A549 (cell line): ENCODE measurements at regions not wholly inside any gene's neighbourhood (a gene's known extent, or its start where the extent isn't known, plus 50 kb on each side); places are given as distances from the start of the nearest gene placed in this dataset.

Experiments
- ATAC-seq, 2 experiments: fragments of 200-7000 bp in 1 of 2; fragments of >200 bp in 1 of 2; cut with Nextera tagmentation in 1 of 2; cut with Tn5 transposase in 1 of 2; 3 replicates each; pipeline versions ENCODE4 v1.8.0 to v1.9.1; 2018 to 2020; ENCODE audit warnings: mild to moderate bottlenecking in 1 of 2, moderate library complexity in 1 of 2
- CTCF ChIA-PET: fragments of 300-600 bp; sonication (Branson Sonifier 250); formaldehyde crosslinking; extraction: SDS; loops from one replicate; lab custom pipeline; 2021; ENCODE audit warnings: antibody characterized with exemption, inconsistent platforms; lab: Yijun Ruan, JAX
- POLR2A ChIA-PET: fragments of 350-600 bp; formaldehyde crosslinking; extraction: SDS; loops from one replicate; lab custom pipeline; 2021; ENCODE audit warnings: antibody characterized with exemption, inconsistent platforms; lab: Yijun Ruan, JAX
- DNase-seq, 2 experiments: peaks; one replicate each; pipeline versions ENCODE4 v3.0.0 to v3.0.0-alpha.2; 2011 to 2016; ENCODE audit warnings: low read depth in 1 of 2, low spot score in 1 of 2
- FAIRE-seq: peaks from 2 replicates; lab custom pipeline; 2011; peaks lifted over from hg19 to GRCh38; lab: Jason Lieb, UNC
- H3K27ac ChIP-seq, 2 experiments: fragments of >200 bp; sonication (Bioruptor Twin); formaldehyde crosslinking; 3 replicates each; pipeline ENCODE4 v1.5.1; 2016 to 2017
- H3K4me1 ChIP-seq: fragments of >200 bp; sonication (Bioruptor Twin); formaldehyde crosslinking; 3 replicates; pipeline ENCODE4 v1.6.1; 2016
- H3K4me2 ChIP-seq: fragments of >200 bp; sonication (Bioruptor Twin); formaldehyde crosslinking; 3 replicates; pipeline ENCODE4 v1.6.1; 2016
- H3K4me3 ChIP-seq: fragments of >200 bp; sonication (Bioruptor Twin); formaldehyde crosslinking; 3 replicates; pipeline ENCODE4 v1.5.1; 2016
- H3K9me3 ChIP-seq: fragments of >200 bp; sonication (Bioruptor Twin); formaldehyde crosslinking; 3 replicates; pipeline ENCODE4 v1.6.1; 2016
- BHLHE40 ChIP-seq: IDR thresholded peaks from 2 replicates; pipeline ENCODE4 v1.6.1; 2012; ENCODE audit warnings: low read depth, low read length, inconsistent platforms
- CBX8 ChIP-seq: fragments of 200-600 bp; sonication (generic); IDR thresholded peaks from 2 replicates; pipeline ENCODE4 v1.6.1; 2016
- ESRRA ChIP-seq: fragments of 150-350 bp; IDR thresholded peaks from 2 replicates; pipeline ENCODE4 v1.6.1; 2014; ENCODE audit warnings: mild to moderate bottlenecking, low read length, borderline replicate concordance
- FOSL2 ChIP-seq, 2 experiments: fragments of 450-650 bp in 1 of 2; fragments of >200 bp in 1 of 2; sonication (Bioruptor Twin) in 1 of 2; formaldehyde crosslinking; IDR thresholded peaks; 2 replicates each; pipeline versions ENCODE4 v1.5.0 to v1.6.1; 2016 to 2020; ENCODE audit warnings: mild to moderate bottlenecking in 1 of 2, moderate library complexity in 1 of 2
- HDAC2 ChIP-seq: fragments of 200-600 bp; sonication (generic); IDR thresholded peaks from 2 replicates; pipeline ENCODE4 v1.6.1; 2016
- HEYL ChIP-seq: fragments of 250-450 bp; sonication (Bioruptor Pico); IDR thresholded peaks from 2 replicates; pipeline ENCODE4 v1.8.0; 2021; ENCODE audit warnings: mild to moderate bottlenecking, moderate library complexity
- HOXB13 ChIP-seq: fragments of 250-450 bp; sonication (Bioruptor Pico); IDR thresholded peaks from 2 replicates; pipeline ENCODE4 v1.5.0; 2020; ENCODE audit warnings: low read depth, mild to moderate bottlenecking, moderate library complexity
- JUNB ChIP-seq: fragments of >200 bp; sonication (Bioruptor Twin); formaldehyde crosslinking; IDR thresholded peaks from 2 replicates; pipeline ENCODE4 v1.6.1; 2016
- KDM1A ChIP-seq: fragments of 200-600 bp; sonication (generic); IDR thresholded peaks from 2 replicates; pipeline ENCODE4 v1.6.1; 2016; ENCODE audit warnings: low read depth, mild to moderate bottlenecking
- MAFK ChIP-seq: fragments of 450-650 bp; IDR thresholded peaks from 2 replicates; pipeline ENCODE4 v1.6.1; 2014; ENCODE audit not compliant: partially characterized antibody
- MYC ChIP-seq: IDR thresholded peaks from 2 replicates; pipeline ENCODE4 v1.6.1; 2012; ENCODE audit warnings: mild to moderate bottlenecking, inconsistent platforms, low read length, improper control_type of control experiment, borderline replicate concordance
- NR3C1 ChIP-seq: fragments of >200 bp; sonication (Bioruptor Twin); formaldehyde crosslinking; IDR thresholded peaks from 3 replicates; pipeline ENCODE4 v1.6.1; 2017
- PHF8 ChIP-seq: fragments of 200-600 bp; sonication (generic); IDR thresholded peaks from 2 replicates; pipeline ENCODE4 v1.6.1; 2016; ENCODE audit warnings: low read depth, mild to moderate bottlenecking, antibody characterized with exemption, moderate library complexity, borderline replicate concordance
- RARB ChIP-seq: fragments of 250-450 bp; sonication (Bioruptor Pico); IDR thresholded peaks from 2 replicates; pipeline ENCODE4 v1.8.0; 2021; ENCODE audit warnings: mild to moderate bottlenecking, moderate library complexity
- RCOR1 ChIP-seq: fragments of 150-350 bp; IDR thresholded peaks from 2 replicates; pipeline ENCODE4 v1.6.1; 2014; ENCODE audit warnings: antibody characterized with exemption, low read length, low read depth
- RFX5 ChIP-seq: fragments of 450-650 bp; IDR thresholded peaks from 2 replicates; pipeline ENCODE4 v1.7.1; 2014; ENCODE audit warnings: antibody characterized with exemption, mild to moderate bottlenecking, moderate library complexity
- SMC3 ChIP-seq: fragments of >200 bp; sonication (Bioruptor Twin); formaldehyde crosslinking; IDR thresholded peaks from 3 replicates; pipeline ENCODE4 v1.6.1; 2018; ENCODE audit warnings: inconsistent platforms
- WGBS: methylation state at CpG from one replicate; pipeline ENCODE4 v1.1.6; 2017; ENCODE audit errors: missing lambda C conversion rate; 5-methylcytosine and 5-hydroxymethylcytosine counted together
- TF ChIP-seq, protein P1 (sequence below): IDR thresholded peaks from 2 replicates; pipeline ENCODE4 v1.6.1; 2012
- TF ChIP-seq, protein P2 (sequence below): IDR thresholded peaks from 2 replicates; pipeline ENCODE4 v1.6.1; 2012; ENCODE audit warnings: low read depth, borderline replicate concordance
- TF ChIP-seq, protein P3 (sequence below): fragments of >200 bp; sonication (Bioruptor Twin); formaldehyde crosslinking; IDR thresholded peaks from 2 replicates; pipeline ENCODE4 v1.6.1; 2016
- TF ChIP-seq, protein P4 (sequence below): fragments of 450-650 bp; IDR thresholded peaks from 2 replicates; pipeline ENCODE4 v1.6.1; 2014; ENCODE audit warnings: antibody characterized with exemption
- TF ChIP-seq, protein P5 (sequence below): IDR thresholded peaks from 2 replicates; pipeline ENCODE4 v1.6.1; 2012
- TF ChIP-seq, protein P6 (sequence below): fragments of 250-450 bp; sonication (Bioruptor Pico); IDR thresholded peaks from 2 replicates; pipeline ENCODE4 v1.5.0; 2020; ENCODE audit warnings: low read depth, mild to moderate bottlenecking, moderate library complexity
- TF ChIP-seq, protein P7 (sequence below): fragments of 200-600 bp; sonication (generic); IDR thresholded peaks from 2 replicates; pipeline ENCODE4 v1.6.1; 2016; ENCODE audit warnings: antibody characterized with exemption, mild to moderate bottlenecking, moderate library complexity
- TF ChIP-seq, protein P8 (sequence below): fragments of 150-350 bp; IDR thresholded peaks from 2 replicates; pipeline ENCODE4 v1.6.1; 2014; ENCODE audit warnings: low read depth, mild to moderate bottlenecking, low read length
- TF ChIP-seq, protein P9 (sequence below): fragments of >200 bp; sonication (Bioruptor Twin); formaldehyde crosslinking; IDR thresholded peaks from 3 replicates; pipeline ENCODE4 v1.6.1; 2016

DNA sequence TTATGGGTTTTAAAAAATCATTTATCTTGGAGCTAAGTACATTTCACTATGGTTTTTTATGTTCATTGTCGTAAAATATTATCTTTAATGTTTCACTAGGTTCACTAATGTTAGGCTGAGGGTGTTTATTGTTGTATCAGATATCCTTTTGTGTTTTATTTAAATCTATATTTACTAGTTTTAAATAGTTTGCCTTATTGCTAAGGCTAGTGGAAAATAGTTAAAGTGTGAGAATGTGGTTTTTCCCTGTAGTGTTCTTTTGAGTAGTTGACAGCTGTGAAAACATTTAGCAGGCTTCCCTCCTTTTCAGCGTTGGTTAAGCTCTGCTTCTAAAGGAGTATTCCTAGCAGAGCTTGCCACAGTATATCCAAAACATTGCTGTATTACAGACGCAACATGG, 139.0 kb downstream of the TM9SF2 start:
- Histone ChIP-seq H3K27ac (no peak overlapping the region), H3K4me1 (no peaks in the 10 kb centered on the region), H3K9me3 (no peaks in the 10 kb centered on the region), H3K4me3 (no peak overlapping the region), H3K4me2 (no peak overlapping the region)
- CTCF ChIA-PET: interaction anchor here (1.7 kb wide), 1 partner anchor 15 kb away, joined by 5 read pairs; no protein-coding TSS in a partner anchor
- DNase-seq (no peak), FAIRE-seq (no peak), ATAC-seq (no peak)
- POLR2A ChIA-PET: no interaction called here
- TF ChIP-seq BHLHE40 (no peak), RFX5 (no peak), KDM1A (no peak), NR3C1 (no peak), HOXB13 (CRISPR knock-in tag) (no peak), FOSL2 (IDR thresholded peaks at IDR 0.05) (no peak), FOSL2 (CRISPR knock-in tag; IDR thresholded peaks at IDR 0.05) (no peak), PHF8 (no peak)
- TF ChIP-seq, protein P1, sequence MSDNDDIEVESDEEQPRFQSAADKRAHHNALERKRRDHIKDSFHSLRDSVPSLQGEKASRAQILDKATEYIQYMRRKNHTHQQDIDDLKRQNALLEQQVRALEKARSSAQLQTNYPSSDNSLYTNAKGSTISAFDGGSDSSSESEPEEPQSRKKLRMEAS: no peak
- TF ChIP-seq, protein P2, sequence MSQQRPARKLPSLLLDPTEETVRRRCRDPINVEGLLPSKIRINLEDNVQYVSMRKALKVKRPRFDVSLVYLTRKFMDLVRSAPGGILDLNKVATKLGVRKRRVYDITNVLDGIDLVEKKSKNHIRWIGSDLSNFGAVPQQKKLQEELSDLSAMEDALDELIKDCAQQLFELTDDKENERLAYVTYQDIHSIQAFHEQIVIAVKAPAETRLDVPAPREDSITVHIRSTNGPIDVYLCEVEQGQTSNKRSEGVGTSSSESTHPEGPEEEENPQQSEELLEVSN: no peak
- TF ChIP-seq, protein P3, sequence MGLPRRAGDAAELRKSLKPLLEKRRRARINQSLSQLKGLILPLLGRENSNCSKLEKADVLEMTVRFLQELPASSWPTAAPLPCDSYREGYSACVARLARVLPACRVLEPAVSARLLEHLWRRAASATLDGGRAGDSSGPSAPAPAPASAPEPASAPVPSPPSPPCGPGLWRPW: no peak
- TF ChIP-seq, protein P4, sequence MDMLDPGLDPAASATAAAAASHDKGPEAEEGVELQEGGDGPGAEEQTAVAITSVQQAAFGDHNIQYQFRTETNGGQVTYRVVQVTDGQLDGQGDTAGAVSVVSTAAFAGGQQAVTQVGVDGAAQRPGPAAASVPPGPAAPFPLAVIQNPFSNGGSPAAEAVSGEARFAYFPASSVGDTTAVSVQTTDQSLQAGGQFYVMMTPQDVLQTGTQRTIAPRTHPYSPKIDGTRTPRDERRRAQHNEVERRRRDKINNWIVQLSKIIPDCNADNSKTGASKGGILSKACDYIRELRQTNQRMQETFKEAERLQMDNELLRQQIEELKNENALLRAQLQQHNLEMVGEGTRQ: no peak
- 55% methylated on average over 3 of the region's 3 CpGs for WGBS

DNA sequence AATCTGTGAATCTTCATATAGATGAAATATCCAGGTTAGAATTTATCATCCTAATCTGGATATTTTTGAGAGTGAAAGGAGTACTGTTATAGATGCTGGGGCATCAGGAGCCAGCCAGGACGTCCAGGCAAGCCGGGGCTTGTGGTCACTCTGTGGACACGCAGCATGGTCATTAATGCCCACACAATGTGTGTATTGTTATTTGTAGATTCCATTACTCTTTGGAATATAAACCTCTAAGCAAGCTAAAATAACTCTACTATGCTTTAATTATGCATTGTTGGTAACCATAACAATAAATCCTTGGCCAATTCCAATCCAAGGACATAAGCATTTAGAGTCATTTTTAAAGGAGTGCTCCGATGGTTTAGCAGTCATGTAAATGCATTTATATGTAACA, 137.9 kb downstream of the TM9SF2 start:
- no peak overlapping the region for H3K4me2 ChIP-seq

More for the DNA sequence above, 137.9 kb downstream of the TM9SF2 start:
- no peak for DNase-seq
- WGBS: 95% methylated on average over 4 of the region's 4 CpGs
- Histone ChIP-seq H3K27ac (no peak overlapping the region), H3K4me1 (no peaks in the 10 kb centered on the region), H3K9me3 (no peaks in the 10 kb centered on the region), H3K4me3 (no peak overlapping the region)
- TF ChIP-seq, protein P5, sequence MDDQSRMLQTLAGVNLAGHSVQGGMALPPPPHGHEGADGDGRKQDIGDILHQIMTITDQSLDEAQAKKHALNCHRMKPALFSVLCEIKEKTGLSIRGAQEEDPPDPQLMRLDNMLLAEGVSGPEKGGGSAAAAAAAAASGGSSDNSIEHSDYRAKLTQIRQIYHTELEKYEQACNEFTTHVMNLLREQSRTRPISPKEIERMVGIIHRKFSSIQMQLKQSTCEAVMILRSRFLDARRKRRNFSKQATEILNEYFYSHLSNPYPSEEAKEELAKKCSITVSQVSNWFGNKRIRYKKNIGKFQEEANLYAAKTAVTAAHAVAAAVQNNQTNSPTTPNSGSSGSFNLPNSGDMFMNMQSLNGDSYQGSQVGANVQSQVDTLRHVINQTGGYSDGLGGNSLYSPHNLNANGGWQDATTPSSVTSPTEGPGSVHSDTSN: no peak
- TF ChIP-seq, protein P6, sequence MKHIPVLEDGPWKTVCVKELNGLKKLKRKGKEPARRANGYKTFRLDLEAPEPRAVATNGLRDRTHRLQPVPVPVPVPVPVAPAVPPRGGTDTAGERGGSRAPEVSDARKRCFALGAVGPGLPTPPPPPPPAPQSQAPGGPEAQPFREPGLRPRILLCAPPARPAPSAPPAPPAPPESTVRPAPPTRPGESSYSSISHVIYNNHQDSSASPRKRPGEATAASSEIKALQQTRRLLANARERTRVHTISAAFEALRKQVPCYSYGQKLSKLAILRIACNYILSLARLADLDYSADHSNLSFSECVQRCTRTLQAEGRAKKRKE (CRISPR knock-in tag): no peak
- TF ChIP-seq, protein P7, sequence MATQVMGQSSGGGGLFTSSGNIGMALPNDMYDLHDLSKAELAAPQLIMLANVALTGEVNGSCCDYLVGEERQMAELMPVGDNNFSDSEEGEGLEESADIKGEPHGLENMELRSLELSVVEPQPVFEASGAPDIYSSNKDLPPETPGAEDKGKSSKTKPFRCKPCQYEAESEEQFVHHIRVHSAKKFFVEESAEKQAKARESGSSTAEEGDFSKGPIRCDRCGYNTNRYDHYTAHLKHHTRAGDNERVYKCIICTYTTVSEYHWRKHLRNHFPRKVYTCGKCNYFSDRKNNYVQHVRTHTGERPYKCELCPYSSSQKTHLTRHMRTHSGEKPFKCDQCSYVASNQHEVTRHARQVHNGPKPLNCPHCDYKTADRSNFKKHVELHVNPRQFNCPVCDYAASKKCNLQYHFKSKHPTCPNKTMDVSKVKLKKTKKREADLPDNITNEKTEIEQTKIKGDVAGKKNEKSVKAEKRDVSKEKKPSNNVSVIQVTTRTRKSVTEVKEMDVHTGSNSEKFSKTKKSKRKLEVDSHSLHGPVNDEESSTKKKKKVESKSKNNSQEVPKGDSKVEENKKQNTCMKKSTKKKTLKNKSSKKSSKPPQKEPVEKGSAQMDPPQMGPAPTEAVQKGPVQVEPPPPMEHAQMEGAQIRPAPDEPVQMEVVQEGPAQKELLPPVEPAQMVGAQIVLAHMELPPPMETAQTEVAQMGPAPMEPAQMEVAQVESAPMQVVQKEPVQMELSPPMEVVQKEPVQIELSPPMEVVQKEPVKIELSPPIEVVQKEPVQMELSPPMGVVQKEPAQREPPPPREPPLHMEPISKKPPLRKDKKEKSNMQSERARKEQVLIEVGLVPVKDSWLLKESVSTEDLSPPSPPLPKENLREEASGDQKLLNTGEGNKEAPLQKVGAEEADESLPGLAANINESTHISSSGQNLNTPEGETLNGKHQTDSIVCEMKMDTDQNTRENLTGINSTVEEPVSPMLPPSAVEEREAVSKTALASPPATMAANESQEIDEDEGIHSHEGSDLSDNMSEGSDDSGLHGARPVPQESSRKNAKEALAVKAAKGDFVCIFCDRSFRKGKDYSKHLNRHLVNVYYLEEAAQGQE: no peak
- TF ChIP-seq, protein P8, sequence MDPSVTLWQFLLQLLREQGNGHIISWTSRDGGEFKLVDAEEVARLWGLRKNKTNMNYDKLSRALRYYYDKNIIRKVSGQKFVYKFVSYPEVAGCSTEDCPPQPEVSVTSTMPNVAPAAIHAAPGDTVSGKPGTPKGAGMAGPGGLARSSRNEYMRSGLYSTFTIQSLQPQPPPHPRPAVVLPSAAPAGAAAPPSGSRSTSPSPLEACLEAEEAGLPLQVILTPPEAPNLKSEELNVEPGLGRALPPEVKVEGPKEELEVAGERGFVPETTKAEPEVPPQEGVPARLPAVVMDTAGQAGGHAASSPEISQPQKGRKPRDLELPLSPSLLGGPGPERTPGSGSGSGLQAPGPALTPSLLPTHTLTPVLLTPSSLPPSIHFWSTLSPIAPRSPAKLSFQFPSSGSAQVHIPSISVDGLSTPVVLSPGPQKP: no peak
- TF ChIP-seq, protein P9, sequence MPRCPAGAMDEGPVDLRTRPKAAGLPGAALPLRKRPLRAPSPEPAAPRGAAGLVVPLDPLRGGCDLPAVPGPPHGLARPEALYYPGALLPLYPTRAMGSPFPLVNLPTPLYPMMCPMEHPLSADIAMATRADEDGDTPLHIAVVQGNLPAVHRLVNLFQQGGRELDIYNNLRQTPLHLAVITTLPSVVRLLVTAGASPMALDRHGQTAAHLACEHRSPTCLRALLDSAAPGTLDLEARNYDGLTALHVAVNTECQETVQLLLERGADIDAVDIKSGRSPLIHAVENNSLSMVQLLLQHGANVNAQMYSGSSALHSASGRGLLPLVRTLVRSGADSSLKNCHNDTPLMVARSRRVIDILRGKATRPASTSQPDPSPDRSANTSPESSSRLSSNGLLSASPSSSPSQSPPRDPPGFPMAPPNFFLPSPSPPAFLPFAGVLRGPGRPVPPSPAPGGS: no peak
- no peak for TF ChIP-seq CBX8
- no peak for TF ChIP-seq RARB (CRISPR knock-in tag)
- TF ChIP-seq SMC3: no peak
- TF ChIP-seq JUNB: no peak
- TF ChIP-seq HEYL (CRISPR knock-in tag): no peak
- no peak for TF ChIP-seq ESRRA
- no peak for TF ChIP-seq PHF8
- no peak for TF ChIP-seq HDAC2
- TF ChIP-seq, protein P2: no peak
- no peak for TF ChIP-seq RCOR1
- TF ChIP-seq MYC: no peak
- no peak for TF ChIP-seq MAFK
- ChIA-PET POLR2A (no interaction called here), CTCF (interaction anchor here (0.9 kb wide), 1 partner anchor 16 kb away, joined by 3 read pairs; no protein-coding TSS in a partner anchor)
- FAIRE-seq: no peak
- ATAC-seq: no peak
